Endothelial cell (in vitro differentiated cells): ENCODE measurements at regions not wholly inside any gene's neighbourhood (a gene's known extent, or its start where the extent isn't known, plus 50 kb on each side); places are given as distances from the start of the nearest gene placed in this dataset.
A peak's percentile ranks its signal among the peaks of the same experiment; 100 is the strongest.
"Not testable (repeated sequence)": the region's sequence is repeated elsewhere in the genome, so short reads cannot be mapped to it uniquely, and the experiment has no call there.

ENCODE experiments used
- DNase-seq: peaks from one replicate; pipeline ENCODE4 v3.0.0; 2021; ENCODE audit warnings: low spot score
- H3K27ac Mint-ChIP-seq: one replicate; pipeline ENCODE4 v1.8.0; 2021; ENCODE audit warnings: mixed read lengths, inconsistent platforms; ENCODE audit not compliant: unreplicated experiment
- H3K27me3 Mint-ChIP-seq: one replicate; pipeline ENCODE4 v1.8.0; 2021; ENCODE audit warnings: mild to moderate bottlenecking, moderate library complexity, mixed read lengths, inconsistent platforms; ENCODE audit not compliant: unreplicated experiment
- H3K36me3 Mint-ChIP-seq: one replicate; pipeline ENCODE4 v1.8.0; 2021; ENCODE audit warnings: mild to moderate bottlenecking, low read depth, mixed read lengths, inconsistent platforms; ENCODE audit not compliant: unreplicated experiment
- H3K4me1 Mint-ChIP-seq: one replicate; pipeline ENCODE4 v1.8.0; 2021; ENCODE audit warnings: mild to moderate bottlenecking, mixed read lengths, inconsistent platforms; ENCODE audit not compliant: unreplicated experiment
- H3K4me3 Mint-ChIP-seq: one replicate; pipeline ENCODE4 v1.8.0; 2021; ENCODE audit warnings: mild to moderate bottlenecking, mixed read lengths, inconsistent platforms; ENCODE audit not compliant: unreplicated experiment
- H3K9me3 Mint-ChIP-seq: one replicate; pipeline ENCODE4 v1.8.0; 2021; ENCODE audit warnings: mixed read lengths, inconsistent platforms; ENCODE audit not compliant: unreplicated experiment
- CTCF ChIP-seq: fragments of 200-600 bp; sonication (generic); IDR thresholded peaks from one replicate; pipeline ENCODE4 v1.5.0; 2021; ENCODE audit warnings: antibody characterized with exemption; ENCODE audit not compliant: unreplicated experiment

GRCh38 chr12:59113831-59114615 is 193.7 kb upstream of the LRIG3 start:
- TF ChIP-seq CTCF, result peak; percentile 88
- peaks cover 2% of the 10 kb centered on the region for H3K4me1 Mint-ChIP-seq
- no peaks in the 10 kb centered on the region for H3K9me3 Mint-ChIP-seq
- no peak overlapping the region for H3K27ac Mint-ChIP-seq
- H3K27me3 Mint-ChIP-seq, result peaks cover 1% of the 10 kb centered on the region
- H3K4me3 Mint-ChIP-seq, result no peak overlapping the region
- H3K36me3 Mint-ChIP-seq, result no peaks in the 10 kb centered on the region
- peak; percentile 83 for DNase-seq

GRCh38 chr12:59111851-59112250 is 191.5 kb upstream of the LRIG3 start:
- Mint-ChIP-seq H3K36me3 (no peaks in the 10 kb centered on the region), H3K4me3 (no peak overlapping the region), H3K4me1 (peaks cover 2% of the 10 kb centered on the region), H3K9me3 (no peaks in the 10 kb centered on the region), H3K27me3 (peaks cover 1% of the 10 kb centered on the region), H3K27ac (no peak overlapping the region)
- no peak for TF ChIP-seq CTCF
- DNase-seq, result no peak

- not testable (repeated sequence) for H3K9me3 Mint-ChIP-seq, H3K27me3 Mint-ChIP-seq, H3K4me3 Mint-ChIP-seq, H3K36me3 Mint-ChIP-seq, H3K27ac Mint-ChIP-seq, DNase-seq, H3K4me1 Mint-ChIP-seq
Measured at GRCh38 chr12:59108516-59108915, 188.2 kb upstream of the LRIG3 start.

GRCh38 chr12:59100585-59100984 is 180.3 kb upstream of the LRIG3 start:
- DNase-seq, result no peak
- TF ChIP-seq CTCF, result no peak
- no peaks in the 10 kb centered on the region for H3K4me1 Mint-ChIP-seq
- H3K27me3 Mint-ChIP-seq, result no peaks in the 10 kb centered on the region
- no peak overlapping the region for H3K27ac Mint-ChIP-seq
- no peaks in the 10 kb centered on the region for H3K36me3 Mint-ChIP-seq
- H3K9me3 Mint-ChIP-seq, result no peaks in the 10 kb centered on the region
- no peak overlapping the region for H3K4me3 Mint-ChIP-seq

GRCh38 chr12:59097876-59098275 is 177.6 kb upstream of the LRIG3 start:
- Mint-ChIP-seq H3K27me3 (no peaks in the 10 kb centered on the region), H3K9me3 (no peaks in the 10 kb centered on the region), H3K36me3 (no peaks in the 10 kb centered on the region), H3K4me1 (no peaks in the 10 kb centered on the region), H3K27ac (no peak overlapping the region), H3K4me3 (no peak overlapping the region)
- DNase-seq, result no peak
- TF ChIP-seq CTCF, result no peak
